Sigmoid colon (tissue), 4 donors: ENCODE measurements at regions not wholly inside any gene's neighbourhood (a gene's known extent, or its start where the extent isn't known, plus 50 kb on each side); places are given as distances from the start of the nearest gene placed in this dataset.
"Not testable (repeated sequence)": the region's sequence is repeated elsewhere in the genome, so short reads cannot be mapped to it uniquely, and the experiment has no call there.

ENCODE experiments used
- EP300 ChIP-seq, 4 donors: sonication (generic); formaldehyde crosslinking; IDR thresholded peaks; one replicate each; pipeline ENCODE4 v1.6.1; 2017; ENCODE audit warnings: antibody characterized with exemption in 4 of 4
- POLR2A ChIP-seq, 2 donors: fragments of 450-650 bp; IDR thresholded peaks; one replicate each; pipeline ENCODE4 v1.6.1; 2016; ENCODE audit warnings: antibody characterized with exemption in 2 of 2, mild to moderate bottlenecking in 2 of 2, moderate library complexity in 2 of 2
- POLR2AphosphoS5 ChIP-seq, 4 donors: sonication (generic); formaldehyde crosslinking; IDR thresholded peaks; one replicate each; pipeline ENCODE4 v1.6.1; 2017; ENCODE audit warnings: antibody characterized with exemption in 4 of 4
- TF ChIP-seq, protein P1 (sequence below), 4 experiments: fragments of 450-650 bp in 3 of 4; fragments of 200-600 bp in 1 of 4; IDR thresholded peaks; one replicate each; pipeline ENCODE4 v1.5.1; 2016 to 2019; ENCODE audit warnings: antibody characterized with exemption in 4 of 4, mild to moderate bottlenecking in 3 of 4, moderate library complexity in 2 of 4

DNA sequence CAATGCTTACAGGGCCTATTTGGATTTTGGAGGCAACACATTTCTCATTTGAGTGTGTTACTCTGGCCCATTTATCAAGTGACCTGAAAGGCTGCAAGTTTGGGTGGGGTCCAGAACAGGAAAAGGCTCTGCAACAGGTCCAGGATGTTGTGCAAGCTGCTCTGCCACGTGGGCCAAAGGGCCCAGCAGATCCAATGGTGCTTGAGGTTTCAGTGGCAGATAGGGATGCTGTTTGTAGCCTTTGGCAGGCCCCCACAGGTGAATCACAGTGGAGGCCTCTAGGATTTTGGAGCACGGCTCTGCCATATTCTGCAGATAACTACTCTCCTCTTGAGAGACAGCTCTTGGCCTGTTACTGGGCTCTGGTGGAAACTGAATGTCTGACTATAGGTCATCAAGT, 412.2 kb upstream of the SMIM21 start:
- TF ChIP-seq, protein P1, sequence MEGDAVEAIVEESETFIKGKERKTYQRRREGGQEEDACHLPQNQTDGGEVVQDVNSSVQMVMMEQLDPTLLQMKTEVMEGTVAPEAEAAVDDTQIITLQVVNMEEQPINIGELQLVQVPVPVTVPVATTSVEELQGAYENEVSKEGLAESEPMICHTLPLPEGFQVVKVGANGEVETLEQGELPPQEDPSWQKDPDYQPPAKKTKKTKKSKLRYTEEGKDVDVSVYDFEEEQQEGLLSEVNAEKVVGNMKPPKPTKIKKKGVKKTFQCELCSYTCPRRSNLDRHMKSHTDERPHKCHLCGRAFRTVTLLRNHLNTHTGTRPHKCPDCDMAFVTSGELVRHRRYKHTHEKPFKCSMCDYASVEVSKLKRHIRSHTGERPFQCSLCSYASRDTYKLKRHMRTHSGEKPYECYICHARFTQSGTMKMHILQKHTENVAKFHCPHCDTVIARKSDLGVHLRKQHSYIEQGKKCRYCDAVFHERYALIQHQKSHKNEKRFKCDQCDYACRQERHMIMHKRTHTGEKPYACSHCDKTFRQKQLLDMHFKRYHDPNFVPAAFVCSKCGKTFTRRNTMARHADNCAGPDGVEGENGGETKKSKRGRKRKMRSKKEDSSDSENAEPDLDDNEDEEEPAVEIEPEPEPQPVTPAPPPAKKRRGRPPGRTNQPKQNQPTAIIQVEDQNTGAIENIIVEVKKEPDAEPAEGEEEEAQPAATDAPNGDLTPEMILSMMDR (IDR thresholded peaks at IDR 0.05): not testable (repeated sequence)
- TF ChIP-seq POLR2A, EP300, POLR2AphosphoS5 (IDR thresholded peaks at IDR 0.05): not testable (repeated sequence)
